ENCODE measurements at regions not wholly inside any gene's neighbourhood (a gene's known extent, or its start where the extent isn't known, plus 50 kb on each side); places are given as distances from the start of the nearest gene placed in this dataset.

DNA sequence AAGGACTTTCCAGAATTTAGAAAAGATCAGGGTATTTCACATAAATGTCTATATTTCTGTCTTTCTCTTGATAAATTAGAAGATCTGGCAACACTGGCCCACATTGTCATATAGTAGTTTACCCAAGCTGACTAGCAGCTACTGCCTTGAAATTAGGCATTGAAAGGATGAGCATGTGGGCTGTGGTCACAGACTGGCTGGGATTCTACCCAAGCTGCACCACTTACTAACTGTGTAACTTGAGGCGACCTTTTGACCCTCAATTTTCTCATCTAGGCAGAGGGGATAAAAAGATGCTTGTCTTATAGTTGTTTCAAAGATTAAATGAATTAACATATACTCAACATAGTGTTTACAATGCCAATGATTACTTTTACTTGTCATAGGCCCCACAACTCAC is 152.7 kb upstream of the BMP2 start:
- no peak for DNase-seq (ENCODE audit: low read depth)

DNA sequence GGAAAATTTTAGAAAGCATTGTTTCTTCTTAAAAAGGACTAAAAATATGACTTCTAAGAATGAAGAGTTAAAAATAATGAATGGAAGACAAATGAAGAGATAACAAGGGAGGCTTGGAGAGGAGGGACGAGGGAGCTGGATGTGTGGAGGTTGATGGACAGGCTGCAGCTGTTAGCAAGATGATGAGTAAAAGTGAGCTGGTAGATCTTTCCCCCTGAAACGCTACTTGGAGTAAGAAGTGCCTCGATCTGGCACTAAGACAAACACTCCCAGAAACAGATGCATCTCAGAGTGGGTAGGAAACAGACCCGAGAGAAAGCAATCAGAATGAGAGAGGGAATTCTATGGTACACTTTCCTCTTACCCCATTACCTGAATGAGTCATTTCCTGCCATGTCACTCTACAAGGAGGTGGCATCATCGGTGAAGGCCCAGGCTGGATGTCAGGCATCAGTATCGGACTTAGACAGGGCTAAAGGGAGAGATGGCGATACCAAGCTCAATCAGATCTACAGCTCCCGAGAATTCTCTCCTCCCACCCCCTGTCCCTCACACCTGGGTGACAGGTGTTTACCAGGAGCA is 154.1 kb upstream of the BMP2 start:
- DNase-seq (ENCODE audit: low read depth): no peak

DNA sequence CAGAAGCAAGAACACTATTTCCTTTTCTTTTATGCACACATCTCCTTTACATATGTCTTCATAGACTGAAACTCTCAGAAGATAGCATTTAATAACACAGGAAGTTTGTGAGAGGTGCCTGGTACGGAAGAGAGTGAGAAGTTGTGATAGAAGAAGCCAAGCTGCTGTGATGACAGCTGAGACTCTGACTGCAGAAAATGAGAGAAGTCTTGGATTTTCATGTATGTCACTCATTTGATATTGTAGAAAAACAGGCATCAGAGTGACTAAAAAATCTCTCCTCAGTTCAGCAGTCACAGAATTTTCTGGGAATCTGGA is 154.9 kb upstream of the BMP2 start:
- no peak for DNase-seq (ENCODE audit: low read depth)

GRCh38 chr20:6611911-6612605 is 155.4 kb upstream of the BMP2 start:
- no peak for DNase-seq (ENCODE audit: low read depth)

GRCh38 chr20:6606651-6607050 is 160.8 kb upstream of the BMP2 start:
- DNase-seq (ENCODE audit: low read depth): no peak

GRCh38 chr20:6605055-6605935 is 162.2 kb upstream of the BMP2 start:
- no peak for DNase-seq (ENCODE audit: low read depth)

- DNase-seq (ENCODE audit: low read depth): no peak
Observed at GRCh38 chr20:6604179-6604578, 163.3 kb upstream of the BMP2 start.

DNA sequence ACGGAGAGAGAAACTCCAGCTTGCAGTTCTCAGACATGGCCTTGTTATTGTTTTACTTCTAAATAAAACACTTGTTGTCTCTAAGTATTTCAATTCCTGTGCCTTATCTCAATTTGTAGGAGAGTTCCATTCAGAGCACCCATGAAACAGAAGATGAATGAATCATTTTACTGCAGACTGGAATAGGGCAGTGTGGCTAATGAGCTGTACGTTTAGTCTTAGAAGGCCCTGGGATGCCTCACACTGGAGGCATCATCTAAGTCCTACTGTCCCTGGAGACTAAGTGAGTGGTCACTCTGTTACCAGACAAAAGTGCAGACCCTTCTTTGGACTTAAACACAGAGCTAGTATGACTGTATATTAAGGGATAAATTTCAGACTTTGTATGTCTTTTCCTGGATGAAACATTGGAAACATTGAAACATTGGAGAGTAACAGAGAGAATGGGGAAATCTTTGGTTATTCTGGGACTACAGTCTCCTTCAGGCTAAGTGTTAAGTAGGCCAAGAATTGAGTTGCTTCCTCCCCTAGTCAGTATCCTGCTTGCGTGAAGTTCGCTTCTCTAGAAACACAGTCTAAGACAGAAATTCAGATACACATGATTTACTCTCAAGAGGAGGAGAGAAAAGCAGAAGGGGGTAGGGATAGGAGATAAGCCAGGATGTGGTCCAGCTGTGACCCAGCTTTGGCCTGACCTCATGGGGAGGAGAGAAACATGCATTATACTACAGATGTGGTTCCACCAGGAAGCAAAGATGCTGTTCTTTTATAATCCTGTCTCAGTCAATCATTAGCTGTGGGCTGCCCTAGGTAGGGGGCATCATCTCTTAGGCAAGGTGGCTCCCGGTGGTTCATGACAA is 167.4 kb upstream of the BMP2 start:
- no peak for DNase-seq (ENCODE audit: low read depth)

GRCh38 chr20:6595704-6596103 is 171.8 kb upstream of the BMP2 start:
- DNase-seq (ENCODE audit: low read depth): no peak

DNA sequence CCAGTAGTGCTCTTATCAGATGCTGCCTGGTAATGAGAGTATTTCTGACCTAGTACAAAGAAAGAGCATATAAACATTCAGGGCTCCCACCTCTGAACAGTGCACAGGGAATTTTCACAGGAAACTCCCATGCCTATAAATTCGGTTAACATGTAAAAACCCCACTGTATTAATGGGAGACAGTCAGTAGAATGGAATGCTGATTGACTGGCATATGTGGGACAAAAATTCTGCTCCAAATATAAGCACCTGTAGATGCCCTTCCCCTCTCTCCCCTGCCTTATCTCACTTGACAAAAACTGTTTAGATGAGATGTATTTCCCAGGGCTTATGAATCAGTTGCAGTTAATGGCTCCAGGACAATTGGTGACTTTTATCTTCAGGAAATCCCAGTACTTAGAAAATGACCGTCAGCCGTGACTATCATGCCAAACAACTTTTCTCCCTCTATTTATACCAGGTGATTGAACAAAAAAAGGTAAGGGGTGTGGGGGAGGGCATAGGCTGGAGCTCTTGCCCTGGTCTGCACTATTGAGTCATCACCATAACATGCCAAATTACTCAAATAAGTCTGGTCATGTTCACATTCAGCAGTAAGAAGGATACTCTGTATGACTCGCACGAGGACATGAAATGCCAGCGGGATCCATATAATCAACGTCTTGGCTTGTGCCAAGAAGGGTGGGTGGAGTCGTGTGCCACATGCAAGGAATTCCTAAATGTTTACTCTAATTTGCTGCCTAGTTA is 176.4 kb upstream of the BMP2 start:
- DNase-seq (ENCODE audit: low read depth): peak; percentile 88

- no peak for DNase-seq (ENCODE audit: low read depth)
Observed at GRCh38 chr20:6588296-6588695, 179.2 kb upstream of the BMP2 start.

DNA sequence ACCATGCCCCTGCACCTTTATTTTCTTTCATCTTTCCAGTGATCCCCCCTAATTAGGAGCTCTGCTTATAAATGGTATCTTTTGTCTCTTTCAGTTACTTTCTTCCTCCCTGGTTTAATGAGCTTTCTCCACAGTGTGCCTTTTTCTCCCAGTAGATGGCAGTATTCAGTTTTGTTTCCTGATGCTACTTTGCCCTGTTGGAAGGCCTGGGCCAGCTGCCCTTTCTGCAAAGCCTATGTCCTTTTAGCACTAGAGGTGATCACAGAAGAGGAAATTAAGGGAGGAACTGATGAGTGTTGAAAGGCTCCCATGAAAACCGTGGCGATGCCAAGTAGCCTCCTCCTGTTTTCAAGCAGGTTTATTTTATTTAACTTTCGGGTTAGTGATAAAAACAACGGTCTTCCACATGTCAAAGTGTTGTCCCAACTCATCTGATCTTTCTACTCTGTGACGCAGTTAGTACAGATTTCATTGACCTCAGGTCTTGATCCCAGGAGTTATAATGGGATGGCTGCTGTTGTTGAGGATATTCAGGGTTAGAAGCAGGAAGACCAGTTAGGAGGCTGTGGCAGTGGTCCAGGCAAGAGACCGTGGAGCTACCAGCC is 184.2 kb upstream of the BMP2 start:
- DNase-seq (ENCODE audit: low read depth): no peak

GRCh38 chr20:6582449-6582848 is 185.0 kb upstream of the BMP2 start:
- DNase-seq (ENCODE audit: low read depth): no peak

- DNase-seq (ENCODE audit: low read depth): no peak
Observed at GRCh38 chr20:6580486-6580885, 187.0 kb upstream of the BMP2 start.

GRCh38 chr20:6579824-6580223 is 187.7 kb upstream of the BMP2 start:
- DNase-seq (ENCODE audit: low read depth): no peak

- DNase-seq (ENCODE audit: low read depth): no peak
Observed at GRCh38 chr20:6579417-6579816, 188.1 kb upstream of the BMP2 start.

DNA sequence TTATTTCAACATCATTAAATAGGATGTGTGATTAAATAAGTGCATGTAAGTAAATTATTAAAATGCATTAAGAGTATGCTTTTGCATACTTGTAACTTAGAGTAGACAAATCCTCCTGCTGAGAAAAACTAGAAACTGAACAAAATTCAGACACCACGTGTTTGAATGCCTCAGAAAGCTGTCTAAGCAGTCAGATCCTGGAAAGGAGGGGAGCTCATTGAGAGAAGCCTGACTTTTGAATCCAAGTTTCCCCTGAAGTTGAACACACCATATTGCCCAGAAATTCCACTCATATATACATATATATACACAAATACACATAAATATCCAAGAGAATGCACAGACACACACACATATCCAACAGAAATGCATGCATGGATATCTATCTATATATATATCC is 190.0 kb upstream of the BMP2 start:
- no peak for DNase-seq (ENCODE audit: low read depth)

DNA sequence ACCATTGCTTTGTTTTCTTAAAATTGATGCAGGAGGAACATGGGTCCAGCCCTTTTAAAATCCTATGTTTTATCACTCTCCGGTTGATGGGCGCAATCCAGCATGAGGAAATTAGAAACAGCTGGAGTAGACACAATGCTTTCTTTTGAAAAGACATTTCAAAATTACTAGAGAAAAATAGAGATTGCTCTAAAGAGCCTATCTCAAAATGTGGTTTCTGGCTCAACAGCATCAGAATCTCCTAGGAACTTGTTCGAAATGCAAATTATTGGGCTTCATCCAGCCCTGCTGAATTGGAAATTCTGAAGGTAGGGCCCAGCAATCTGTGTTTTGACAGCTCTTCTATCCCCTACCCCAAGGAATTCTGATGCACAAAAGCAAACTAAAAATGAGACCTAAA is 190.8 kb upstream of the BMP2 start:
- DNase-seq (ENCODE audit: low read depth): no peak

GRCh38 chr20:6575912-6576401 is 191.5 kb upstream of the BMP2 start:
- no peak for DNase-seq (ENCODE audit: low read depth)

DNA sequence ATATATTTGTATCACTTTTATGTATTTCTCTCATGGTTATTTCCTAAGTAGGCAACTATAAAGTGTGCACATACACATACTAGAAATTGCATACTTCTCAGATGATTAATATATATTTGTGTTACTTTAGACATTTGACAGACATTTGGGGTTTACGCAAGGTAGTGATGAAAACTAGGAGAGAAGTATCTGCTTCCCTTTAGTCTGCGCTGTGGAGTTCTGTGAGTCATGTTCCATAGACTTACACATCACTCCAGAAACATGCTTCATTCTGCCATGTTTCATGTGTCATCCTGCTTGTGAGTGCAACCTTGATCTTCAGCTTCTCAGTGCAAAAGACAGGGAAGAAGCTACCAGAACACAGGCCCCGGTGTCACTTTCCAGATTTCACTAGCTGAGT is 200.7 kb upstream of the BMP2 start:
- peak; percentile 90 for DNase-seq (ENCODE audit: low read depth)

GRCh38 chr20:6562111-6562510 is 205.4 kb upstream of the BMP2 start:
- DNase-seq (ENCODE audit: low read depth): peak; percentile 62

All from HS-5 (cell line).